ENCODE measurements at regions not wholly inside any gene's neighbourhood (a gene's known extent, or its start where the extent isn't known, plus 50 kb on each side); places are given as distances from the start of the nearest gene placed in this dataset.

DNA sequence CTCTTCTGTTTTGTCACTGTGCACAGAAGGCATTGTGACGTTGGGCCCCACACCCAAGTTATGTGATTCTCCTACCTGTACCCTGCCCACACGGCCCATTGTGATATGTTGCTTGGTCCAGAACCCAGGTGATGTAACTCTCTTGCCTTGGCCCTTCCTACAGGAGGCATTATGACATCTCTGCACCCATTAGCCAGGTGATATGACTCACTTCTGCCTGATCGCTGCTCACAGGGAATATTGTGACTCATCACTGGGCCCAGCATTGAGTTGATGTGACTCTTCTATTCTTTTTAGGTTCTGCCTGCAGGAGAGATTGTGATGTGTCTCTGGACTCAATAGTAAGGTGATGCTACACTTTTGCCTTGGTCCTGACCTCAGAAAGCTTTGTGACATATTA lies 65.4 kb upstream of the ZNF91 start:
- no peak overlapping the region for H3K4me3 ChIP-seq (ENCODE audit: low read length)
- TF ChIP-seq, protein P1, sequence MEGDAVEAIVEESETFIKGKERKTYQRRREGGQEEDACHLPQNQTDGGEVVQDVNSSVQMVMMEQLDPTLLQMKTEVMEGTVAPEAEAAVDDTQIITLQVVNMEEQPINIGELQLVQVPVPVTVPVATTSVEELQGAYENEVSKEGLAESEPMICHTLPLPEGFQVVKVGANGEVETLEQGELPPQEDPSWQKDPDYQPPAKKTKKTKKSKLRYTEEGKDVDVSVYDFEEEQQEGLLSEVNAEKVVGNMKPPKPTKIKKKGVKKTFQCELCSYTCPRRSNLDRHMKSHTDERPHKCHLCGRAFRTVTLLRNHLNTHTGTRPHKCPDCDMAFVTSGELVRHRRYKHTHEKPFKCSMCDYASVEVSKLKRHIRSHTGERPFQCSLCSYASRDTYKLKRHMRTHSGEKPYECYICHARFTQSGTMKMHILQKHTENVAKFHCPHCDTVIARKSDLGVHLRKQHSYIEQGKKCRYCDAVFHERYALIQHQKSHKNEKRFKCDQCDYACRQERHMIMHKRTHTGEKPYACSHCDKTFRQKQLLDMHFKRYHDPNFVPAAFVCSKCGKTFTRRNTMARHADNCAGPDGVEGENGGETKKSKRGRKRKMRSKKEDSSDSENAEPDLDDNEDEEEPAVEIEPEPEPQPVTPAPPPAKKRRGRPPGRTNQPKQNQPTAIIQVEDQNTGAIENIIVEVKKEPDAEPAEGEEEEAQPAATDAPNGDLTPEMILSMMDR (conservative IDR thresholded peaks at IDR 0.05; ENCODE audit: low read depth, low read length), result no peak
- TF ChIP-seq EZH2phosphoT487 (IDR thresholded peaks at IDR 0.05; ENCODE audit: borderline replicate concordance, low read length), result no peak
- intact Hi-C loops (cut with micrococcal nuclease), result no loop called here
- H3F3A ChIP-seq (ENCODE audit: low read length, unreplicated experiment), result no peaks in the 10 kb centered on the region
- H3K9me3 ChIP-seq (ENCODE audit: low read length), result no peaks in the 10 kb centered on the region
- no peak overlapping the region for H3K27ac ChIP-seq (ENCODE audit: low read length)
- H2AFZ ChIP-seq (ENCODE audit: low read length), result no peak overlapping the region
- H3K9ac ChIP-seq (ENCODE audit: low read length), result no peak overlapping the region
- no peaks in the 10 kb centered on the region for H3K36me3 ChIP-seq (ENCODE audit: low read depth, low read length)
- H3K4me1 ChIP-seq (ENCODE audit: insufficient read depth, low read length), result no peaks in the 10 kb centered on the region
- H3K27me3 ChIP-seq (ENCODE audit: low read length), result no peaks in the 10 kb centered on the region
- ChIA-PET POLR2A (ENCODE audit: unreplicated experiment) (no interaction called here), CTCF (no interaction called here)
- DNase-seq (peak; percentile 54), ATAC-seq (peak; percentile 31; the same call in 1 of the 2 replicates)
- no peaks in the 10 kb centered on the region for H4K20me1 ChIP-seq (ENCODE audit: low read length)
- H3K4me2 ChIP-seq (ENCODE audit: low read length), result no peak overlapping the region
- H3K79me2 ChIP-seq (ENCODE audit: low read length), result no peaks in the 10 kb centered on the region
- no TSS peak for BruUV-seq (replicated peaks)
- no peaks in the 10 kb centered on the region for H3K9me2 ChIP-seq (replicated peaks; ENCODE audit: low read length)
